ENCODE measurements at regions not wholly inside any gene's neighbourhood (a gene's known extent, or its start where the extent isn't known, plus 50 kb on each side); places are given as distances from the start of the nearest gene placed in this dataset.
"Not testable (repeated sequence)": the region's sequence is repeated elsewhere in the genome, so short reads cannot be mapped to it uniquely, and the experiment has no call there.

- DNase-seq: peak; percentile 97
Measured at GRCh38 chr18:70553936-70554260, 265.1 kb downstream of the SOCS6 start.

GRCh38 chr18:70553245-70553935 lies 264.5 kb downstream of the SOCS6 start:
- DNase-seq: peak; percentile 87

DNA sequence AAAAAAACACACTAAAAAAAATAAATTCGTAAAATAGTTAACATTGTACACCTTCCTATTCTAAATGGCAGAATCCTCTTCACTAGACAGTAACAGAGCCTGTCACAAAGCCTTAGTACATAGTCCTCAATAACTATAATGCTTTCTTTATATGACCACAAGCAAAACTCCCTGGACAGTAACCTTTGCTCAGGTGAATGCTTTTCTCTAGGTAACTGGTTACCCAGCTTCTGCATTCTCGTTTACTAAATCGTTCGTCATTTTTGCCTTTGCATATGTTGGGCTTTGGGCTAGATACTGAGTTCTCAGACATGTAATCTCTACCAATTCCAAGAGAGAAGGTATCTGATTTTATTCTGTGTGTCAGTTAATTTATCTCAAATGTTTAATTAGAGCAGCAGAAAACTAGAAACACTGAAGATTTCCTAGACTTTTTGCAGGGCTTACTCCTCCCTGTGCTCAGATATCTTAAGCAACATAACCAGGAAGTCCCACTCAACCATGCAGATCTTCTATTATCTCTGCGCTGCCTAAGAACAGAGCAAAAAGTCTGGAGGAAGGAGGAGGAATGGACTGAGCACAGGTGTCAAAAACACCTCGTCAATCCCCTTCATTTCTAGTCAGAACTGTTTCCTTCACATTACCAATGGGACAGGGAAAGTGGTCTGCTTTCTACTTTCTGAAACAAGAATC lies 247.7 kb downstream of the SOCS6 start:
- DNase-seq: no peak

DNA sequence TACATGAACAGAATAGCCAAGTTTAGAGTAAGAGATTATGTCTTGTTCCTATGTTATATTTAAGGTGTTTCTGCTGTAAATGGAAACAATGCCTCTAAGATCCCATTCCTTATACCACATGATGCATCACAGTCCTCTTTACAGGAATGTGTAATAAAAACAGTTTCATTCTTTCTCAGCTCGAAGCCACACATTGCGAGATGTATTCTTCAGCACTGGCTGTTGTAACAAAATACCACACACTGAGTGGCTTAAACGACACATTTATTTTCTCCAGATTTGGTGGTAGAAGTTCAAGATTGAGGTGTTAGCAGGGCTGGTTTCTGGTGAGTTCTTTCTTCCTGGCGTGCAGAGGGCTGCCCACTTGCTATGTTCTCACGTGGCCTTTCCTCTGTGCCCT lies 246.2 kb downstream of the SOCS6 start:
- DNase-seq: no peak

GRCh38 chr18:70525322-70525721 lies 236.5 kb downstream of the SOCS6 start:
- not testable (repeated sequence) for DNase-seq

DNA sequence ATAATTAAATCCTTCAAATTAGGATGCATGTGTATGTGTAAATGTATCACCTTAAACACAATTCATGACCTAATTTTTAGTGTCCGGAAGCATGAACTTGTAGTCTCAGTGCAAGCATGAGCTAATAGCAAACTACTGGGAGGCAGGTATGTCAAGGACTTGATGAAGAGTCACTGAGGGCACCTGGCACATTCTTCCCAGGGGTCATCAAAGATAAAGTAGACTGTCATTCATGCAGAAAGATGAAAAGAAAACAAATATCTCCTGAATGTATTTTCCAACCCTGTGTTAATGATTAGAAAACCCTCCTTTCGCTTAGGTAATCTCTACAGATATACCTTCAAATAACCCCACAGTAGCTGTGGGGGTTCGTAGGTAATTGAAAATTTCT lies 234.9 kb downstream of the SOCS6 start:
- peak; percentile 89 for DNase-seq

DNA sequence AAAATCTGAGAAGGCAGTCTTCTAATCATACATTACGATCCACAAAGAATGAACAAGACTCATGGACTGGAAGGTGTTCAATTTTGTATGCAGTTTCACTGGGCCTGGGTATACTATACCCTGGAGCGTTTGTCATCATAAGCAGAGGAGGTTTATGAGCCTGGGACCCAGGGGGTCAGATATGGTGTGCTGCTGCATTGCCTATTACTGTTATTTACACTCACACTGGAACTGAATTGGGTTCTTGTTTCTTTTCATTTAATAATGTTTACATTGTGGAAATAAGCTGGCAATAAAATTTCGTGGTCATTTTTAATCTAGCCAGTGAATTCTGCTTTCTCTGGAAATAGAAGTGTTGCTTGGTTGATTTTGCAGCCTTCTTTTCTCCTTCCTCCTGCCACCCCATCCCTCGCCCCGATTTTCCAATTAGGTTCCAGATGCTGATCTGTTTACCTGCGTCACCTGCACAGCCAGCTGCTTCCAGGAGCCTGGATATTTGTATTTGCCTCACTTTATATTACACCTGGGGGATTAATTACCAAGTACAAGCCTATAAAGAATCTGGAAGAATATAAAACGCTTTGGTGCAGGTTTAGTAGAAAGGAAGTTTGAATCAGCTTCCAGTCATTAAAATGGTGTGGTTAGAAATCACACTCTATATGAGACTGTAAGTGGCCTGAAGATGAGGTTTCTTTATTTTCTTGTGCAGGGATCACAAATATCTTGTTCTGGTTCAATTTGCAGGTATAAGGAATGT lies 234.4 kb downstream of the SOCS6 start:
- DNase-seq: peak; percentile 99

DNA sequence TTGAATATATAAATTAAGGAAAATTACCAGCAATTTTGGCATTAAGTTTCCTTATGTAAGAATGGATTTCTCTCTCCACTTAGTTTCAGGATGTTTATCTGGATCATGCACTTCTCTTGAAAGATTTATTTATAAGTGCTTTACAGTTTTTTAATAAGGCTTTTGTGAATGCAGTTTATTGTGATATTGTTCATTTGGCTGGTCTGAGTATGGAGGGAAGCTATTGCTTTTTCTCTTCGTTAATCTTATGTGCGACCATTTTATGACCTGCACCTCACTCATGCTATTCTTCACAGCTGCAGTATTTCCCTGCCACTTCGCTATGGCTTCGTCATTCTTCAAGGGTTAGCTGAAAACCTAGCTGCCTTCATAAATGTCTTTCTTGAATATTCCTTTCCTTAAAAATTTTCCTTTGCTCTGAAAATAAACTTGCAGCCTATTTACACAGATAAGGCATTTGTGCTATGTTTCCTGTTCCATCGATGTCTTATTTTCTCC lies 233.4 kb downstream of the SOCS6 start:
- DNase-seq: peak; percentile 76

DNA sequence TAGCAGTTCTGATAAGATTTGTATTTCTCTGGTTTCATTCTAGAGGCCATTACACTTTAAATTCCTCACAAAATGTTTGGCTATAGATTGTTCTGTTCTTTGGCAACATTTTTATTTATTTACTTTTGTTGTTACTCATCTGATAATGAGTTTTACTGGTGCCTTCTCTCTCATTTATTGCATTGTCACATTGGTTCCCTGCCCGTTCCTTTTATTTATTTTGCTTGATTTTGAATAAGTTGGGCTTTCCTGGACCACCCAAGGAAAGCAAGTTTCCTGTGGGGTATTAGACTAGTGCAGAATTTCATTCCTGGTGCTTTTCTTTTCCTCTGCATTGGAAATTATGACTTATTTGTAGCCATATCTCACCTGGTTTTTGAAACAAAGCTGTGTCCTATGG lies 232.0 kb downstream of the SOCS6 start:
- peak; percentile 46 for DNase-seq

DNA sequence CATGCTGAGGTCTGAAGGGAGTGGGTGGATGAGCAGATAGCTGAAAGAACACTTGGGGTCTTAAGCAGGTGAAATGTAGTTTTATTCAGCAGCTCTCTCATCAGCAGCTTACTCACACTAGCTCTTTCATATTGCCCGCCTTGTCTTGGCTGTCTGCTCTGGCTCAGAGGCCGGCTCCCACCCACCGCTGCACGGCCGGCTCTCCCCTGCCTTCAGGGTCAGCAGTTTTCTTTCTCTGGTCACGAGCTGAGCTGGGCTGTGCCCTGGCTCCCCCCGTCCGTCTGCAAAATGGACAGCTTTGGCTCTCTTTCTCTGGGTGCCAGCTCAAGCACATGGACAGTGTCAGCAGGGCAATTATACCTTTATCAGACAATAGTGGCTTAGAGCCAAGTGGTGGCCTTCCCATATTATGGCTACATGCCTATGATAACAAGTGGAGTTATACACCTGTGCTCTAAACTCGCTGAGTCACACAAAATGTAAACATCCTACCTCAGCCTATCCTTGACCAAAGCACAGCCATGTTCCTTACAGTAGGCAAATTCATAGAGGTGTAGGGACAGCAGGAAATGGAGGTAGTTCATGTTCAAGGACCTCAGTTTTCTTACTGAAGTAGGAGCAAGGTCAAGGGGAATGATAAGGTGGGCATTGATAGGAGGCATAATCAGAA lies 224.8 kb downstream of the SOCS6 start:
- peak; percentile 63 for DNase-seq

- no peak for DNase-seq
Measured at GRCh38 chr18:70507970-70508369, 219.1 kb downstream of the SOCS6 start.

GRCh38 chr18:70506511-70506910 lies 217.7 kb downstream of the SOCS6 start:
- DNase-seq: no peak

DNA sequence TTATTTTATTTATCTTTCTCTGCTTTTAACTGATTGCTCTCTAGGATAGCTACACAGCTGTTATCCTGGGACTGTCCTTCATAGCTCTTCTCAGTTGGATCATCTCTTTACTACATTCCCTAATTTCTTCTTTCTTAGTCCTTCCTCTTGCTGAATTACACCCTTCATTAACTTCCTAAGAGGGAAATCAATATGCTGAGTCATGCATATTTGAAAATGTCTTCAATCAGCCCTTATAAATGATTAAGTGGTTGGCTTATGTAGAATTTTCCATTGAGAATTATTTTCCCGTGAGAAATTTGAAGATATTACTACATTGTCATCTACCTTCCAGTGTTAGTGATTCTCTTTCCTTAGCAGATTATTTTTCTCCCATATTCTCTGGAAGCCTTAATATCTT lies 214.2 kb downstream of the SOCS6 start:
- DNase-seq: peak; percentile 26

- DNase-seq: peak; percentile 53
Measured at GRCh38 chr18:70501358-70501757, 212.5 kb downstream of the SOCS6 start.

GRCh38 chr18:70500748-70501147 lies 211.9 kb downstream of the SOCS6 start:
- no peak for DNase-seq

DNA sequence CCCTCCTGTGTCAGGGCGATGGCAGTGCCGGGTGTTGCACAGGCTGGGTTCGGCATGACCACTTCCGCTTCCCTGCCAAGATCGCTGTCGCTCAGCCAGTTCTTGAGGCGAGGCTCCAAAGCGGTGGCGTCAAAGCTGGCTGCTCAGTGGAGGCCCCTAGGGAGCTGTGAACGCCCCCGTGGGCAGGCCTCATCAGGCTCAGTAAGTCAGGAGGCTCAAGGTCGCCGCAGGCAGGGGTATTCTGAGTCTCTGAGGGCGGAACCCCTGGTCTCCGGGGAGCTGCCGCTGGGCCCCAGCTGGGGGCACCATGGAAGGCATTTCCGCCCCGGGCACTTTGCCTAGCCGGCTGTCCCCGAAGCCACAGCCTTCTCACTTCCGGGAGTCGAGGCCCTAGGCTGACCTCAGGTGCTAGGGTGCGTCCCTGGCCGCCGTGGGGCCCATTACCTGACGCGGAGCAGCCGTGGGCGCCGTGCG lies 210.4 kb downstream of the SOCS6 start:
- peak; percentile 26 for DNase-seq

- peak; percentile 32 for DNase-seq
Measured at GRCh38 chr18:70496353-70497294, 207.8 kb downstream of the SOCS6 start.

DNA sequence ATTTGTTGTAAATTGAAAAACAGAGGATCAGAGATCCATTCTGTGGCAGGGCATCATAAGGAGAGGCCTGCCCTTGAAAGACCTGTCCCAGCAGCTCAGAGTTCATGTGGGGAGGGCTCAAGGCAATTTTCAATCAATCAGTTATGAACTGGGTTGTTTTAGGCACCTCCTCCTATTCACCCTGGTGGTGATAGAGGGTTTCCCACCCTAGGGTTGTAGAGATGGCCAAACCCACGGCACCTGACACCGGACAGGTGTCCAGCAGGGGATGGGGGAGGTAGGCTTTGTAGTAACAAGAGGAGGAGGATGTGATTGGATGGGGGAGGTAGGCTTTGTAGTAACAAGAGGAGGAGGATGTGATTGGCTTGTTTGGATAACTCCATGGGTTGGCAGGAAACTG lies 205.7 kb downstream of the SOCS6 start:
- DNase-seq: peak; percentile 34

DNA sequence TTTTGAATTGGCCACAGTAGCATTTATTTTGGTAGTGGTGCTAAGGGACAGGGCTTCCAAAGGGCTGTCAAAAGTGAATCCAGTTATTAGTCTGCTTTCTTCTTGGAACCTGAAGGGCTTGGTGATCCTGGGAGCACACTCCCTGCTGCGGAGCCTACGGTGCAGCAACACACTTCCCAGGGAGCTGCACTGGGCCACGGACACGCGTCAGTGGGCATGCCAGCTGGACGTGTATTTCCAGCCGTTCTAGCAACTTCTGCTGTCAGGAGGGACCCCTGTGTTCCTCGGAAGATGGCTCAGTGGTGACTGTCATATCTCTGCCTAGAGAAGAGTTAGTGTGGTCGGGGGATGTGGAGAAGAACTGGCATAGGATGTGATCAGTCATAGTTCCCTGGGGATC lies 204.6 kb downstream of the SOCS6 start:
- peak; percentile 68 for DNase-seq

DNA sequence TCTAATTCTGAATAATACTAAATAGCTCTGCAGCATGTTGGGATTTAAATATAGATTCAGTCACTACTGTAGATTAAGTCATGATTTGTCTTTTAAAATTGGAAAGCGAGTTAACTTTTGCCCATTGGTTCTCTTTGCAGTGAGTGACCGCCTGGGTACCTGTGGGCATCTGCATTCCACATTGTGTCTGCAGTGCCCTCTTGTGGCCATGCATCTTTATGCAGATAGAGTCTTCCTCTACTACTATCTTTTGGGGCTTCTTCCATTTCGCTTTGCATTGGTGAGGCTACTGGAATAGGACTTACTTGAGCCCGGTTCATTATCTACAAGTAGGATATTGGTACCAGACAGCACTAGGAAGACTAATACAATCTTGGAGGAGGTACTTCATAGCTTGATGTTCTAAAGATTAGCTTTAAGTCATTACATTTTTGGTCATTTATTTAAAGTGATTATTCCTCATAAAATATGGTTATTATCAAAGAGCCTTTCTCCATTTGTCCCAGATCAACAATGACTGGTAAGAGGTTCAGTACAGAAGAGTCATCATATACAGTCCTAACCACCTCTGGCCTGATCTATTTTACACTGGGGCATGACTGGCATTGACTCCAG lies 203.0 kb downstream of the SOCS6 start:
- peak; percentile 87 for DNase-seq
